ENCODE measurements at regions not wholly inside any gene's neighbourhood (a gene's known extent, or its start where the extent isn't known, plus 50 kb on each side); places are given as distances from the start of the nearest gene placed in this dataset.
"Not testable (repeated sequence)": the region's sequence is repeated elsewhere in the genome, so short reads cannot be mapped to it uniquely, and the experiment has no call there.

GRCh38 chr10:21441625-21442024 lies 83.9 kb downstream of the SKIDA1 start:
- no peaks in the 10 kb centered on the region for H3K9me3 Mint-ChIP-seq
- no peaks in the 10 kb centered on the region for H3K27me3 Mint-ChIP-seq (ENCODE audit: insufficient read depth)
- no peak overlapping the region for H3K4me3 ChIP-seq (ENCODE audit: low read length)
- no peaks in the 10 kb centered on the region for H3K36me3 ChIP-seq (ENCODE audit: control insufficient read depth, insufficient read depth, low read length)
- peaks cover 4% of the 10 kb centered on the region for H3K4me1 ChIP-seq (ENCODE audit: control insufficient read depth, insufficient read depth, low read length)
- 95 to 100% methylated on average over 1 to 2 of the region's 2 CpGs for WGBS, 2 experiments (ENCODE audit: insufficient coverage in 1 of 2, insufficient read length in 1 of 2)
- no peak for TF ChIP-seq CTCF (conservative IDR thresholded peaks at IDR 0.05)
- H3K27ac ChIP-seq (ENCODE audit: low read depth, low read length), result no peak overlapping the region
- no peak overlapping the region for H3K27ac Mint-ChIP-seq
- no peaks in the 10 kb centered on the region for H3K27me3 ChIP-seq (ENCODE audit: control insufficient read depth, insufficient read depth, low read length, poor library complexity, severe bottlenecking)
- DNase-seq, result peak; percentile 23
- no peak overlapping the region for H3K4me3 Mint-ChIP-seq
- no peaks in the 10 kb centered on the region for H3K36me3 Mint-ChIP-seq (ENCODE audit: low read depth)
- H3K9me3 ChIP-seq (ENCODE audit: control insufficient read depth, low read length), result no peaks in the 10 kb centered on the region
- peaks cover 11% of the 10 kb centered on the region for H3K4me1 Mint-ChIP-seq
- no peak overlapping the region for H3K9ac ChIP-seq (ENCODE audit: extremely low read depth, low read length, poor library complexity, severe bottlenecking)

GRCh38 chr10:21438914-21439313 lies 86.6 kb downstream of the SKIDA1 start:
- H3K27ac Mint-ChIP-seq; H3K4me3 Mint-ChIP-seq; H3K9me3 Mint-ChIP-seq; H3K4me1 ChIP-seq (ENCODE audit: control insufficient read depth, insufficient read depth, low read length); H3K9me3 ChIP-seq (ENCODE audit: control insufficient read depth, low read length); H3K9ac ChIP-seq (ENCODE audit: extremely low read depth, low read length, poor library complexity, severe bottlenecking); H3K27ac ChIP-seq (ENCODE audit: low read depth, low read length); H3K36me3 Mint-ChIP-seq (ENCODE audit: low read depth); H3K36me3 ChIP-seq (ENCODE audit: control insufficient read depth, insufficient read depth, low read length); H3K4me1 Mint-ChIP-seq; H3K4me3 ChIP-seq (ENCODE audit: low read length); H3K27me3 Mint-ChIP-seq (ENCODE audit: insufficient read depth); H3K27me3 ChIP-seq (ENCODE audit: control insufficient read depth, insufficient read depth, low read length, poor library complexity, severe bottlenecking): not testable (repeated sequence)
- DNase-seq, result peak; percentile 41
- WGBS, 2 experiments (ENCODE audit: insufficient coverage in 1 of 2, insufficient read length in 1 of 2), result 86 to 94% methylated on average over 4 to 9 of the region's 10 CpGs

- Histone ChIP-seq H3K4me1 (ENCODE audit: control insufficient read depth, insufficient read depth, low read length) (no peaks in the 10 kb centered on the region), H3K9me3 (ENCODE audit: control insufficient read depth, low read length) (no peaks in the 10 kb centered on the region), H3K36me3 (ENCODE audit: control insufficient read depth, insufficient read depth, low read length) (no peaks in the 10 kb centered on the region), H3K4me3 (ENCODE audit: low read length) (no peak overlapping the region), H3K27ac (ENCODE audit: low read depth, low read length) (no peak overlapping the region), H3K9ac (ENCODE audit: extremely low read depth, low read length, poor library complexity, severe bottlenecking) (no peak overlapping the region), H3K27me3 (ENCODE audit: control insufficient read depth, insufficient read depth, low read length, poor library complexity, severe bottlenecking) (no peaks in the 10 kb centered on the region)
- no peaks in the 10 kb centered on the region for H3K27me3 Mint-ChIP-seq (ENCODE audit: insufficient read depth)
- no peak overlapping the region for H3K4me3 Mint-ChIP-seq
- H3K36me3 Mint-ChIP-seq (ENCODE audit: low read depth), result no peaks in the 10 kb centered on the region
- 94 to 99% methylated on average over 6 to 8 of the region's 8 CpGs for WGBS, 2 experiments (ENCODE audit: insufficient coverage in 1 of 2, insufficient read length in 1 of 2)
- TF ChIP-seq CTCF (conservative IDR thresholded peaks at IDR 0.05), result no peak
- peaks cover 2% of the 10 kb centered on the region for H3K9me3 Mint-ChIP-seq
- DNase-seq, result peak; percentile 31
- peaks cover 3% of the 10 kb centered on the region for H3K4me1 Mint-ChIP-seq
- no peak overlapping the region for H3K27ac Mint-ChIP-seq
Observed at GRCh38 chr10:21437770-21438382, 87.6 kb downstream of the SKIDA1 start.

GRCh38 chr10:21432266-21432665 lies 93.2 kb downstream of the SKIDA1 start:
- no peaks in the 10 kb centered on the region for H3K27me3 Mint-ChIP-seq (ENCODE audit: insufficient read depth)
- H3K4me1 Mint-ChIP-seq, result peaks cover 14% of the 10 kb centered on the region
- Histone ChIP-seq H3K4me3 (ENCODE audit: low read length) (no peak overlapping the region), H3K27ac (ENCODE audit: low read depth, low read length) (peak overlapping the region; percentile 8), H3K4me1 (ENCODE audit: control insufficient read depth, insufficient read depth, low read length) (peaks cover 7% of the 10 kb centered on the region), H3K36me3 (ENCODE audit: control insufficient read depth, insufficient read depth, low read length) (no peaks in the 10 kb centered on the region), H3K9ac (ENCODE audit: extremely low read depth, low read length, poor library complexity, severe bottlenecking) (no peak overlapping the region), H3K27me3 (ENCODE audit: control insufficient read depth, insufficient read depth, low read length, poor library complexity, severe bottlenecking) (no peaks in the 10 kb centered on the region), H3K9me3 (ENCODE audit: control insufficient read depth, low read length) (peaks cover 26% of the 10 kb centered on the region)
- TF ChIP-seq CTCF (conservative IDR thresholded peaks at IDR 0.05), result no peak
- peak overlapping the region; percentile 50 for H3K27ac Mint-ChIP-seq
- peaks cover 5% of the 10 kb centered on the region for H3K36me3 Mint-ChIP-seq (ENCODE audit: low read depth)
- WGBS, 2 experiments (ENCODE audit: insufficient coverage in 1 of 2, insufficient read length in 1 of 2), result 83% methylated on average over 1 of the region's 1 CpG
- no peak for DNase-seq
- no peak overlapping the region for H3K4me3 Mint-ChIP-seq
- peaks cover 36% of the 10 kb centered on the region for H3K9me3 Mint-ChIP-seq

Data from endodermal cell (in vitro differentiated cells).